Thyroid gland (tissue), 4 donors: ENCODE measurements at regions not wholly inside any gene's neighbourhood (a gene's known extent, or its start where the extent isn't known, plus 50 kb on each side); places are given as distances from the start of the nearest gene placed in this dataset.

Source experiments
- DNase-seq, 2 donors: peaks; one replicate each; pipeline ENCODE4 v3.0.0-alpha.2; 2019
- H3K27ac ChIP-seq, 3 donors: fragments of 200-600 bp; sonication (generic); 1 replicate in 2 of 3; 2 replicates in 1 of 3; pipeline ENCODE4 v1.5.1; 2016 to 2019; ENCODE audit warnings: mild to moderate bottlenecking in 1 of 3, moderate library complexity in 1 of 3
- H3K27me3 ChIP-seq: fragments of 200-600 bp; sonication (generic); one replicate; pipeline ENCODE4 v1.5.1; 2019
- H3K36me3 ChIP-seq, 2 donors: fragments of 200-600 bp; sonication (generic); one replicate each; pipeline ENCODE4 v1.5.1; 2016 to 2019
- H3K4me1 ChIP-seq, 2 donors: fragments of 200-600 bp; sonication (generic); one replicate each; pipeline ENCODE4 v1.5.1; 2017 to 2019
- H3K4me3 ChIP-seq, 3 donors: fragments of 200-600 bp; sonication (generic); replicated peaks in 1 of 3; 1 replicate in 2 of 3; 2 replicates in 1 of 3; pipeline ENCODE4 v1.5.1; 2016; ENCODE audit warnings: mild to moderate bottlenecking in 1 of 3
- H3K9me3 ChIP-seq: fragments of 200-600 bp; sonication (generic); one replicate; pipeline ENCODE4 v1.5.1; 2017
- POLR2A ChIP-seq, 2 donors: fragments of 450-650 bp; IDR thresholded peaks; one replicate each; pipeline ENCODE4 v1.6.1; 2017; ENCODE audit warnings: antibody characterized with exemption in 2 of 2, mild to moderate bottlenecking in 2 of 2, moderate library complexity in 1 of 2
- WGBS, 2 donors: methylation state at CpG; one replicate each; pipeline ENCODE4 v1.1.5; 2017; 5-methylcytosine and 5-hydroxymethylcytosine counted together
- intact Hi-C: fragments of 100-400 bp; cut with DNase I; formaldehyde crosslinking; loops from one replicate; pipeline ENCODE4 v1.15.1; 2023
- TF ChIP-seq, protein P1 (sequence below), 6 experiments: fragments of 200-600 bp in 3 of 6; fragments of 450-650 bp in 3 of 6; sonication (generic) in 3 of 6; IDR thresholded peaks; one replicate each; pipeline ENCODE4 v1.5.1; 2016 to 2019; ENCODE audit warnings: antibody characterized with exemption in 6 of 6, mild to moderate bottlenecking in 2 of 6, inconsistent platforms in 1 of 6, moderate library complexity in 1 of 6

DNA sequence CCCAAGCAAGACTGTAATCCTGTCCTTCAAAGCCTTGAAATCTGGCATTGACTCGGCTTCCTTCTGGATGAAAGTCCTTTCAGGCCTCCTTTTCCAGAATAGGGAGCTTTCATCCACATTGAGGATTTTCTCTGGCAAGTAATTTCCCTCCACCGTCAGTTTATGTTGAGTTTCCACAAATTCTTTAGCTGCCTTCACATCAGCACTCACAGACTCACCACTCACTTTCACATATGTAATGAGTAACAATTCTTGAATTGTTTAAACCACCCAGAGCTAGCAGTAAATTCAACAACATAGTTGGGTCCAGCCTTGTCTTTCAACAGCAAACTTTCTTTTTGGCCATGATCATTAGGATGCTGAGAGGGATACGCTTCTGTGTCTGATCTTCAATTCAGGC lies 84.3 kb upstream of the PRDM11 start:
- H3K4me1 ChIP-seq = peaks cover 0 to 3% of the 10 kb centered on the region in 2 donors
- H3K27ac ChIP-seq = no peak overlapping the region
- WGBS, 2 donors = 85 to 91% methylated on average over 3 of the region's 3 CpGs
- no peak overlapping the region for H3K4me3 ChIP-seq
- no peaks in the 10 kb centered on the region for H3K27me3 ChIP-seq
- DNase-seq = no peak
- H3K36me3 ChIP-seq = no peaks in the 10 kb centered on the region
- TF ChIP-seq POLR2A (IDR thresholded peaks at IDR 0.05) = no peak
- TF ChIP-seq, protein P1, sequence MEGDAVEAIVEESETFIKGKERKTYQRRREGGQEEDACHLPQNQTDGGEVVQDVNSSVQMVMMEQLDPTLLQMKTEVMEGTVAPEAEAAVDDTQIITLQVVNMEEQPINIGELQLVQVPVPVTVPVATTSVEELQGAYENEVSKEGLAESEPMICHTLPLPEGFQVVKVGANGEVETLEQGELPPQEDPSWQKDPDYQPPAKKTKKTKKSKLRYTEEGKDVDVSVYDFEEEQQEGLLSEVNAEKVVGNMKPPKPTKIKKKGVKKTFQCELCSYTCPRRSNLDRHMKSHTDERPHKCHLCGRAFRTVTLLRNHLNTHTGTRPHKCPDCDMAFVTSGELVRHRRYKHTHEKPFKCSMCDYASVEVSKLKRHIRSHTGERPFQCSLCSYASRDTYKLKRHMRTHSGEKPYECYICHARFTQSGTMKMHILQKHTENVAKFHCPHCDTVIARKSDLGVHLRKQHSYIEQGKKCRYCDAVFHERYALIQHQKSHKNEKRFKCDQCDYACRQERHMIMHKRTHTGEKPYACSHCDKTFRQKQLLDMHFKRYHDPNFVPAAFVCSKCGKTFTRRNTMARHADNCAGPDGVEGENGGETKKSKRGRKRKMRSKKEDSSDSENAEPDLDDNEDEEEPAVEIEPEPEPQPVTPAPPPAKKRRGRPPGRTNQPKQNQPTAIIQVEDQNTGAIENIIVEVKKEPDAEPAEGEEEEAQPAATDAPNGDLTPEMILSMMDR (IDR thresholded peaks at IDR 0.05) = no peak
- intact Hi-C loops = no loop called here
- no peaks in the 10 kb centered on the region for H3K9me3 ChIP-seq

DNA sequence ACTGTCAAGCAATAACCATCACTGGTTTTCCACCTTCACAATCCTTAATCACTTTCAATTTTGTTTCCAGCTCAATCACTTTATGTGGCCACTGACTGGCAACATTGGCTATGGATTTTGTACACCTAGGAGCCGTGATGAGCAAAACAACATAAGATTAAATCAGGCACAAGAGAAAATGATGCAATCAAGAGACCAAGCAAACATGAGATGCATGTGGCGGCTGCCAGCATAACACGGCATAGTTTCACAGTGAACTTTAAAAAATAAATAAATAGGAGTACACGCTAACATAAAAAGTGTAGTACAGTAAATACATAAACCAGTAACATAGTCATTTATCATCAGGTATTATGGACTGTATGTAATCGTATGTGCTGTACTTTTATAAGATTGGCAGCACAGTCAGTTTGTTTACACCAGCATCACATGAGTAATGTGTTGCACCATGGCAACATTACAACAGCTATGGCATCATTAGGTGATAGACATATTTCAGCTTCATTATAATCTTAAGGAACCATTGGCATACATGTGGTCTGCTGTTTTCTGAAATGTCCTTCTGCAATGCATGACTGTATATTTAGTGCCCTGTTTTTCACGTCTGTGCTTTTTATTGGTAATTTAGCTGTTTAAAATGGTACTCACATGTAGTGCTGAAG lies 83.3 kb upstream of the PRDM11 start:
- Histone ChIP-seq H3K4me1 (peaks cover 0 to 3% of the 10 kb centered on the region in 2 donors), H3K27me3 (no peaks in the 10 kb centered on the region), H3K9me3 (no peaks in the 10 kb centered on the region), H3K4me3 (no peak overlapping the region), H3K36me3 (no peaks in the 10 kb centered on the region), H3K27ac (no peak overlapping the region)
- TF ChIP-seq, protein P1 (IDR thresholded peaks at IDR 0.05) = no peak
- TF ChIP-seq POLR2A (IDR thresholded peaks at IDR 0.05) = no peak
- no peak for DNase-seq
- intact Hi-C loops = no loop called here
- WGBS, 2 donors = 92 to 95% methylated on average over 6 of the region's 6 CpGs

DNA sequence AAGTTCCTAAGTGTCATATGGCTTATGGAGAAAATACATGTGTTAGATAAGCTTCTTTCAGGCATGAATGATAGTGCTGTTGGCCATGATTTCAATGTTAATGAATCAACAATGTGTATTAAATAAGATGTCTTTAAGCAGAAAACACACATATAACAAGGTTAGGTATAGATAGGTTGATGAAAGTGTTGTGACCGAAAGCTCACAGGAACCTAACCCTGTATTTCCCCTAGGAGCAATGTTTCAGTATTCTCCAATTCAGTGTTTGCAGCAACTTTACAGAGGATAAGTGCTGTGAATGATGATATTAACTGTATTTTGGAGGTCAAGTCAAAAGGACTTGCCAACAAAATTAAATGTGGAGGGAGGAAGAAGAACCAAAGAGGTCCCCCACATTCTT lies 82.8 kb upstream of the PRDM11 start:
- H3K27me3 ChIP-seq = no peaks in the 10 kb centered on the region
- no peak for DNase-seq
- no peak overlapping the region for H3K4me3 ChIP-seq
- TF ChIP-seq POLR2A (IDR thresholded peaks at IDR 0.05) = no peak
- TF ChIP-seq, protein P1 (IDR thresholded peaks at IDR 0.05) = no peak
- H3K9me3 ChIP-seq = no peaks in the 10 kb centered on the region
- no peaks in the 10 kb centered on the region for H3K36me3 ChIP-seq
- H3K4me1 ChIP-seq = peaks cover 0 to under 1% of the 10 kb centered on the region in 2 donors
- no peak overlapping the region for H3K27ac ChIP-seq
- intact Hi-C loops = no loop called here
- 93 to 98% methylated on average over 1 of the region's 1 CpG for WGBS, 2 donors

DNA sequence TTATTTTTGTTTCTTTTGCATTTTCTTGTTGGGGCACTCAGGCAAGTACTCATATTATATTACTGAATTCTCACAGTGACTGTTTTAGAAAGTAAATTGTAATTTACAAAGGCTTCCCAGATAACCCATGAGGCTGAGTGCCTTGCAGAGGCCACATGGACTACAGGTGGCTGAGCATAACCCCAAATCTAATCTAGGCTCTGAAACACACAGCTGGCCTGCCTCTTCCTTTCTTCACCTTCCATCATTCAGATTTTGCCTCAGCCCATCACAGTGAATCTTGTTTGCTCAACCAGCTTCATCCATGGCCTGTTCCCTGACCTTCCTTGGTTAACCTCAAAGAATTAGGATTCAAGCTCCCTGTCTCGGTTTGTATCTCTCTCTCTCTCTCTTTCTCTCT lies 78.5 kb upstream of the PRDM11 start:
- intact Hi-C loops = no loop called here
- H3K9me3 ChIP-seq = no peaks in the 10 kb centered on the region
- H3K4me1 ChIP-seq = no peaks in the 10 kb centered on the region
- H3K27ac ChIP-seq = no peak overlapping the region
- 93 to 97% methylated on average over 1 of the region's 1 CpG for WGBS, 2 donors
- no peaks in the 10 kb centered on the region for H3K36me3 ChIP-seq
- TF ChIP-seq, protein P1 (IDR thresholded peaks at IDR 0.05) = no peak
- TF ChIP-seq POLR2A (IDR thresholded peaks at IDR 0.05) = no peak
- H3K4me3 ChIP-seq = no peak overlapping the region
- no peaks in the 10 kb centered on the region for H3K27me3 ChIP-seq
- DNase-seq = no peak

DNA sequence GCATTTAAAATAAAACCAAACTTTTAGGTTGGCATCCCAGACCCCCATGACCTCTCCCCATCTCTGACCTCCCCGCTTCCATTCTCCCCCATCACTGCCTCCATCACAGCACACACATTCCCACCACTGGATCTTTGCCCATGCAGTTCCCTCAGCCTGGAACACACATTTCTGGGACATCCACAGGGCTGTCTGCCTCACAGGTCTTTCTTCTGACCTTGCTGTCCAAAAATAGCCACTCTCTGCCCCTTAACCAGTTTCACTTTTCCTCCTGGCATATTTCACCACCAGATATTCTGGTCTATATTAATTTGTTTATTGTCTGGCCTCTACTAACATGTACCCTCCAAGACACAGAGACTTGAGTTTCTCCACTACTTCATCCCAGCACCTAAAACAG lies 75.2 kb upstream of the PRDM11 start:
- no peak for DNase-seq
- intact Hi-C loops = no loop called here
- Histone ChIP-seq H3K9me3 (no peaks in the 10 kb centered on the region), H3K27ac (no peak overlapping the region), H3K4me3 (no peak overlapping the region), H3K27me3 (no peaks in the 10 kb centered on the region), H3K4me1 (peaks cover 0 to 7% of the 10 kb centered on the region in 2 donors), H3K36me3 (no peaks in the 10 kb centered on the region)
- no peak for TF ChIP-seq POLR2A (IDR thresholded peaks at IDR 0.05)
- 100% methylated on average over 1 of the region's 1 CpG for WGBS, 2 donors
